ENCODE measurements at regions not wholly inside any gene's neighbourhood (a gene's known extent, or its start where the extent isn't known, plus 50 kb on each side); places are given as distances from the start of the nearest gene placed in this dataset.

- no peak for DNase-seq
- Histone ChIP-seq H3K27ac (no peak overlapping the region), H3K4me1 (no peaks in the 10 kb centered on the region), H3K9me3 (no peaks in the 10 kb centered on the region), H3K4me3 (no peak overlapping the region), H3K36me3 (no peaks in the 10 kb centered on the region), H3K27me3 (no peaks in the 10 kb centered on the region)
- TF ChIP-seq POLR2A (IDR thresholded peaks at IDR 0.05): no peak
- TF ChIP-seq, protein P1, sequence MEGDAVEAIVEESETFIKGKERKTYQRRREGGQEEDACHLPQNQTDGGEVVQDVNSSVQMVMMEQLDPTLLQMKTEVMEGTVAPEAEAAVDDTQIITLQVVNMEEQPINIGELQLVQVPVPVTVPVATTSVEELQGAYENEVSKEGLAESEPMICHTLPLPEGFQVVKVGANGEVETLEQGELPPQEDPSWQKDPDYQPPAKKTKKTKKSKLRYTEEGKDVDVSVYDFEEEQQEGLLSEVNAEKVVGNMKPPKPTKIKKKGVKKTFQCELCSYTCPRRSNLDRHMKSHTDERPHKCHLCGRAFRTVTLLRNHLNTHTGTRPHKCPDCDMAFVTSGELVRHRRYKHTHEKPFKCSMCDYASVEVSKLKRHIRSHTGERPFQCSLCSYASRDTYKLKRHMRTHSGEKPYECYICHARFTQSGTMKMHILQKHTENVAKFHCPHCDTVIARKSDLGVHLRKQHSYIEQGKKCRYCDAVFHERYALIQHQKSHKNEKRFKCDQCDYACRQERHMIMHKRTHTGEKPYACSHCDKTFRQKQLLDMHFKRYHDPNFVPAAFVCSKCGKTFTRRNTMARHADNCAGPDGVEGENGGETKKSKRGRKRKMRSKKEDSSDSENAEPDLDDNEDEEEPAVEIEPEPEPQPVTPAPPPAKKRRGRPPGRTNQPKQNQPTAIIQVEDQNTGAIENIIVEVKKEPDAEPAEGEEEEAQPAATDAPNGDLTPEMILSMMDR (IDR thresholded peaks at IDR 0.05): no peak
These were observed 56.1 kb upstream of the NKAIN2 start for GRCh38 chr6:123747515-123747914.

- Histone ChIP-seq H3K36me3 (no peaks in the 10 kb centered on the region), H3K27me3 (no peaks in the 10 kb centered on the region), H3K27ac (no peak overlapping the region), H3K4me3 (no peak overlapping the region), H3K9me3 (no peaks in the 10 kb centered on the region), H3K4me1 (no peaks in the 10 kb centered on the region)
- DNase-seq: no peak
- TF ChIP-seq, protein P1 (IDR thresholded peaks at IDR 0.05): no peak
- no peak for TF ChIP-seq POLR2A (IDR thresholded peaks at IDR 0.05)
These were observed 57.8 kb upstream of the NKAIN2 start for GRCh38 chr6:123745895-123746294.

DNA sequence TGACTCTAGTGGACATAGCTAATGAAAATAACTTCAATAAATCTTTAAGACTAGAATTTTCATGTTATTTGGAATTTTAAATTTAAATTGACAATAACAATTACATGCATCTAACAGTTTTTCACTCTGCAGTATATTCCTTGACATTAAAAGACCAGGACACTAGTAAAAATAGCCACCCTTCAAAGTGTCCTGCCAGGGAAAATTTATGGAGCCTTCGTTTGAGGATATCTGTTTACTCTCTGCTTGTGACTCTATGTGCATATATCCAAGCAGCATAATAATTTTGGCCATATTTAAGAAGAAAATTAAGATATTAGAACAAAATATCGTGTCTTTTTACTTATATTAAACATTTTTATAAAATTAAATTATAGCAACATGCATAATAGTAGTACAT lies 58.8 kb upstream of the NKAIN2 start:
- H3K27ac ChIP-seq: no peak overlapping the region
- no peaks in the 10 kb centered on the region for H3K4me1 ChIP-seq
- DNase-seq: no peak
- H3K4me3 ChIP-seq: no peak overlapping the region
- H3K9me3 ChIP-seq: no peaks in the 10 kb centered on the region
- no peaks in the 10 kb centered on the region for H3K27me3 ChIP-seq
- no peaks in the 10 kb centered on the region for H3K36me3 ChIP-seq
- TF ChIP-seq, protein P1 (IDR thresholded peaks at IDR 0.05): no peak

- Histone ChIP-seq H3K9me3 (no peaks in the 10 kb centered on the region), H3K4me1 (no peaks in the 10 kb centered on the region), H3K4me3 (no peak overlapping the region), H3K27me3 (no peaks in the 10 kb centered on the region), H3K27ac (no peak overlapping the region), H3K36me3 (no peaks in the 10 kb centered on the region)
- no peak for DNase-seq
- TF ChIP-seq, protein P1 (IDR thresholded peaks at IDR 0.05): no peak
- TF ChIP-seq POLR2A (IDR thresholded peaks at IDR 0.05): no peak
These were observed 61.0 kb upstream of the NKAIN2 start for GRCh38 chr6:123742626-123743025.

GRCh38 chr6:123733180-123733579 lies 70.5 kb upstream of the NKAIN2 start:
- no peaks in the 10 kb centered on the region for H3K9me3 ChIP-seq
- H3K4me1 ChIP-seq: no peaks in the 10 kb centered on the region
- no peaks in the 10 kb centered on the region for H3K27me3 ChIP-seq
- H3K4me3 ChIP-seq: no peak overlapping the region
- H3K36me3 ChIP-seq: no peaks in the 10 kb centered on the region
- no peak overlapping the region for H3K27ac ChIP-seq
- no peak for DNase-seq
- TF ChIP-seq, protein P1 (IDR thresholded peaks at IDR 0.05): no peak
- TF ChIP-seq POLR2A (IDR thresholded peaks at IDR 0.05): no peak

- DNase-seq: no peak
- Histone ChIP-seq H3K9me3 (no peaks in the 10 kb centered on the region), H3K36me3 (no peaks in the 10 kb centered on the region), H3K4me3 (no peak overlapping the region), H3K4me1 (no peaks in the 10 kb centered on the region), H3K27me3 (no peaks in the 10 kb centered on the region), H3K27ac (no peak overlapping the region)
- TF ChIP-seq, protein P1 (IDR thresholded peaks at IDR 0.05): no peak
- TF ChIP-seq POLR2A (IDR thresholded peaks at IDR 0.05): no peak
These were observed 79.8 kb upstream of the TRDN start for GRCh38 chr6:123716506-123716905.
